ENCODE measurements at regions not wholly inside any gene's neighbourhood (a gene's known extent, or its start where the extent isn't known, plus 50 kb on each side); places are given as distances from the start of the nearest gene placed in this dataset.

DNA sequence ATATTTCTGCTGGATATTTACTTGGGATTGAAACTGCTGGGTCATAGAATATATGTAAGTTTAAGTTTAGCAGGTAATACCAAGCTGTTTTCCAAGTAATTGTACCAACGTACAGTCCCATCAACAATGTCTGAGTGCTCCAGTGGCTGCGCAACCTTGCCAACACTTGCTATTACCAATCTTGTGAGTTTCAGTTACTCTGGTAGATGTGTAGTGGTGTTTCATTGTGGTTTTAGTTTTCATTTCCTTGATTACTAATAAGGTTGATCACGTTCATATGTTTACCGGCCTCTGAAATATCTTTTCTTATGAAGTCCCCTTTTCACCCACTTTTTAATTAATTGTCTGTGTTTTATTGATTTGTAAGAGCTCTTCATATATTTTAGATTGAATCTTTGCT lies 370.6 kb upstream of the CADM1 start:
- no peaks in the 10 kb centered on the region for H3K36me3 ChIP-seq
- peaks cover 7% of the 10 kb centered on the region for H3K27me3 ChIP-seq
- H3K4me3 ChIP-seq, result no peak overlapping the region
- H3K27ac ChIP-seq, result no peak overlapping the region
- ATAC-seq, result no peak
- 85 to 97% methylated on average over 4 of the region's 4 CpGs for WGBS, 2 donors (ENCODE audit: low coverage in 1 of 2)
- H3K9me3 ChIP-seq, result no peaks in the 10 kb centered on the region
- no peaks in the 10 kb centered on the region for H3K4me1 ChIP-seq
- TF ChIP-seq, protein P1, sequence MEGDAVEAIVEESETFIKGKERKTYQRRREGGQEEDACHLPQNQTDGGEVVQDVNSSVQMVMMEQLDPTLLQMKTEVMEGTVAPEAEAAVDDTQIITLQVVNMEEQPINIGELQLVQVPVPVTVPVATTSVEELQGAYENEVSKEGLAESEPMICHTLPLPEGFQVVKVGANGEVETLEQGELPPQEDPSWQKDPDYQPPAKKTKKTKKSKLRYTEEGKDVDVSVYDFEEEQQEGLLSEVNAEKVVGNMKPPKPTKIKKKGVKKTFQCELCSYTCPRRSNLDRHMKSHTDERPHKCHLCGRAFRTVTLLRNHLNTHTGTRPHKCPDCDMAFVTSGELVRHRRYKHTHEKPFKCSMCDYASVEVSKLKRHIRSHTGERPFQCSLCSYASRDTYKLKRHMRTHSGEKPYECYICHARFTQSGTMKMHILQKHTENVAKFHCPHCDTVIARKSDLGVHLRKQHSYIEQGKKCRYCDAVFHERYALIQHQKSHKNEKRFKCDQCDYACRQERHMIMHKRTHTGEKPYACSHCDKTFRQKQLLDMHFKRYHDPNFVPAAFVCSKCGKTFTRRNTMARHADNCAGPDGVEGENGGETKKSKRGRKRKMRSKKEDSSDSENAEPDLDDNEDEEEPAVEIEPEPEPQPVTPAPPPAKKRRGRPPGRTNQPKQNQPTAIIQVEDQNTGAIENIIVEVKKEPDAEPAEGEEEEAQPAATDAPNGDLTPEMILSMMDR (IDR thresholded peaks at IDR 0.05), result no peak
- TF ChIP-seq EP300 (IDR thresholded peaks at IDR 0.05), result no peak
- no peak for TF ChIP-seq POLR2AphosphoS5 (IDR thresholded peaks at IDR 0.05)
- no peak for TF ChIP-seq POLR2A (IDR thresholded peaks at IDR 0.05)

DNA sequence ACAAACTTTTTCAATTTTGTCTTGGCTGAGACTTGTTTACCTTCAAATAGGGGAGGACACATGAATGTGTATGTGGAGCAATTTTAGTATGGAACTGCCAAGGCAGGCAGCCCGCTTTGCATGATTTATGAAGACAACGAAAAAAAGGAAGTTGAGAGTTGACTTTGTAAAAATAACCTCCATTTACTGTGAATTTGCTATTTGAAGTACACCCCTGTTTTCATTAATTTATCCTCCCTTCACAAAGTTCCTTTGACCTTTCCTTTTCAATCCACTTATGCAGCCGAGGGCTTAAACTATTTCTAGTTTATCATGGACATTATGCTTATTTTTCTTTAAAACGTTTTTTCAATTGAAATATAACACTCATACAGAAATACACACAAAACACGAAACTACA lies 369.6 kb upstream of the CADM1 start:
- Histone ChIP-seq H3K4me1 (no peaks in the 10 kb centered on the region), H3K9me3 (no peaks in the 10 kb centered on the region), H3K27ac (no peak overlapping the region), H3K27me3 (peaks cover 7% of the 10 kb centered on the region), H3K4me3 (no peak overlapping the region), H3K36me3 (no peaks in the 10 kb centered on the region)
- no peak for ATAC-seq
- WGBS, 2 donors (ENCODE audit: low coverage in 1 of 2), result 18 to 41% methylated on average over 5 of the region's 5 CpGs
- TF ChIP-seq POLR2AphosphoS5 (IDR thresholded peaks at IDR 0.05) (no peak), POLR2A (IDR thresholded peaks at IDR 0.05) (no peak), EP300 (IDR thresholded peaks at IDR 0.05) (no peak)
- TF ChIP-seq, protein P1 (IDR thresholded peaks at IDR 0.05), result no peak

DNA sequence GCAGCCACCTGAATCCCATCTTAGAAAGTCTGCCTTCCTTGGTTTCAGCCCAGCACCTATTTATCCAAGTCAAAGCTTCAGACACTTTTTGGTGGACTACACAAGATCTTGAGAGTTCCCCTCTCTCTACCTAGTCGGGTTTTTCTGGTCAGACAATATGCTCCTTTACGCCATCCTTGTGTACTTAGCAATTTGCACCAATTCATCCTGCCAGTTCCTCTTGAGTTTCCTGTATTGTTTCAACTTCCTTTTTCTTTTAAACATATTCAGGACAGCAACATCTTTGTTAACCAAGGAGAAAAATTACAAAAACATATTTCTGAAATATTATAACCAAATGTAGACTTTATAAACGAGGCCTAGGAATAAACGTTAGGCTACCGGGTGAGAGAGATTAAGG lies 368.2 kb upstream of the CADM1 start:
- H3K27me3 ChIP-seq, result peaks cover 7% of the 10 kb centered on the region
- no peaks in the 10 kb centered on the region for H3K4me1 ChIP-seq
- no peak overlapping the region for H3K4me3 ChIP-seq
- H3K9me3 ChIP-seq, result no peaks in the 10 kb centered on the region
- no peak overlapping the region for H3K27ac ChIP-seq
- ATAC-seq, result no peak
- 56 to 67% methylated on average over 5 of the region's 5 CpGs for WGBS, 2 donors (ENCODE audit: low coverage in 1 of 2)
- H3K36me3 ChIP-seq, result no peaks in the 10 kb centered on the region
- no peak for TF ChIP-seq POLR2A (IDR thresholded peaks at IDR 0.05)
- no peak for TF ChIP-seq POLR2AphosphoS5 (IDR thresholded peaks at IDR 0.05)
- TF ChIP-seq, protein P1 (IDR thresholded peaks at IDR 0.05), result no peak
- no peak for TF ChIP-seq EP300 (IDR thresholded peaks at IDR 0.05)

DNA sequence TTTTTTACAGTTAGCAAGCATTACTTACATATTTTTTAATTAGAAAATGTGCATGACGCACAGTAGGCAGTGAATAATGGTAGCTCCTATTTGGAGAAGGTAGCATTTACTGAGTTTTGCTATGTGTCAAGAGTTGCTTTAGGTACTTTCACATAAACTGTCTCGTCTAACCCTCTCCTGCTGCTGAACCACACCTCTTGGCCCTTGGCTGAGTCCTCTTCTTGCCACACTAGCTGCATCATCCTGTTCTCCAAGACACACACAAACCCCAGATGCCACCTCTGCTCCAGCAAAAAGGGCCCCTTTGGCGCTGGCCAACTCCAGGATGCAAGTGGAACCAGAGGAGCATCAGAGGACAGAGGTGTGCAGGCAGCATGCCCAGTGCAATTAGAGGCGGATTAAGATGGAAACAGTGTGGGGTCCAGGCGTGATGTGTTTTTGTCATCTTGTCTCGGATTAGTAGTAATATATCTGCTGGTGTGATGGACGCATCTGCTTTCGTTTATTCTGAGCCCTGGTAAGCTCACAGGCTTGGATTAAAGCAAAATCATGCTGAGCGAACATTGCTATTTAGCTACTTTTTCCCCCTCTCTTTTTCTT lies 367.0 kb upstream of the CADM1 start:
- WGBS, 2 donors (ENCODE audit: low coverage in 1 of 2), result 78 to 83% methylated on average over 6 to 8 of the region's 9 CpGs
- TF ChIP-seq POLR2A (IDR thresholded peaks at IDR 0.05), result no peak
- TF ChIP-seq EP300 (IDR thresholded peaks at IDR 0.05), result no peak
- TF ChIP-seq POLR2AphosphoS5 (IDR thresholded peaks at IDR 0.05), result no peak
- TF ChIP-seq, protein P1 (IDR thresholded peaks at IDR 0.05), result no peak
- Histone ChIP-seq H3K27ac (no peak overlapping the region), H3K4me3 (no peak overlapping the region), H3K4me1 (no peaks in the 10 kb centered on the region), H3K36me3 (no peaks in the 10 kb centered on the region), H3K27me3 (peaks cover 7% of the 10 kb centered on the region), H3K9me3 (no peaks in the 10 kb centered on the region)
- ATAC-seq, result no peak

DNA sequence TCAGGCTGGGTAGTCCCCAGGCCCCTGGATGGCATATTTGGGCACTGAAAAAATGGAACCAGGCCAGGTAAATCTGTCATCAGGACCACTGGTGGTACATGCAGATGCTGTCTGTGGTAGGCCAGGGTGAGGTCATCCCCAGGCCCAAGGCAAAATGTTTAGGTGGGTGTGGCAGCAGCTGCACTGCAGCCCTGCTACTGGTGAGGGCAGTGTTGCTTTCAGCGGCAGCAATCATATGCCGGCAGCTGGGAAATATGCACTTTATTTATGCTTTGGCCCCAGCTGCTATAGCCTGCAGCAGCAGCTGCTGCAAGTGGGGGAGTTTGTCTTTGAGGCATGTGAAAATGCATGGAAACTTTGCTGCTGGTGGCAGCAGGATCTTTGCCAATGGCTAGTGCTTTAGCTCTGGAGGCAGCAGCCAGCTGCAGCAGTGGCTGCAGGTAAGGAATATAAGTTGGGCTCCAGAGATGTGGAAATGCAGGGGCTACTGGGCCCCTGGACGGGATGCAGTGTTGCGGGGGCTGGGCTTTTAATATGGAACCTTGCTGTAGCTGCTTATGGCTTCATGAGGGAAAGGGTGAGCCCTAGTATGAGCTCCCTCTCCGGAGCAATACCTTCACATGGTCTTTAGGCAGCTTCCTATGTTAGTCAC lies 365.7 kb upstream of the CADM1 start:
- Histone ChIP-seq H3K4me3 (no peak overlapping the region), H3K27me3 (peaks cover 7% of the 10 kb centered on the region), H3K9me3 (no peaks in the 10 kb centered on the region), H3K36me3 (no peaks in the 10 kb centered on the region), H3K4me1 (no peaks in the 10 kb centered on the region), H3K27ac (no peak overlapping the region)
- ATAC-seq, result no peak
- 52 to 53% methylated on average over 2 of the region's 5 CpGs for WGBS, 2 donors (ENCODE audit: low coverage in 1 of 2)
- no peak for TF ChIP-seq EP300 (IDR thresholded peaks at IDR 0.05)
- TF ChIP-seq, protein P1 (IDR thresholded peaks at IDR 0.05), result peak in 1 of 4 experiments; percentile 18

All from gastroesophageal sphincter (tissue), 4 donors.